Mononuclear cell (primary cell): ENCODE measurements at regions not wholly inside any gene's neighbourhood (a gene's known extent, or its start where the extent isn't known, plus 50 kb on each side); places are given as distances from the start of the nearest gene placed in this dataset.
"Not testable (repeated sequence)": the region's sequence is repeated elsewhere in the genome, so short reads cannot be mapped to it uniquely, and the experiment has no call there.

ENCODE experiments used
- H3K27me3 ChIP-seq: 2 replicates; pipeline ENCODE4 v1.6.0; 2011; ENCODE audit warnings: low read length, control low read depth; ENCODE audit not compliant: insufficient read depth
- H3K4me1 ChIP-seq: 2 replicates; pipeline ENCODE4 v1.5.1; 2011; ENCODE audit warnings: mild to moderate bottlenecking, low read length, control low read depth; ENCODE audit not compliant: insufficient read depth
- H3K4me3 ChIP-seq: 2 replicates; pipeline ENCODE4 v1.5.1; 2011; ENCODE audit warnings: mild to moderate bottlenecking, low read length, moderate library complexity
- H3K9me3 ChIP-seq: 2 replicates; pipeline ENCODE4 v1.5.1; 2011; ENCODE audit warnings: low read depth, mild to moderate bottlenecking, control low read depth, low read length

DNA sequence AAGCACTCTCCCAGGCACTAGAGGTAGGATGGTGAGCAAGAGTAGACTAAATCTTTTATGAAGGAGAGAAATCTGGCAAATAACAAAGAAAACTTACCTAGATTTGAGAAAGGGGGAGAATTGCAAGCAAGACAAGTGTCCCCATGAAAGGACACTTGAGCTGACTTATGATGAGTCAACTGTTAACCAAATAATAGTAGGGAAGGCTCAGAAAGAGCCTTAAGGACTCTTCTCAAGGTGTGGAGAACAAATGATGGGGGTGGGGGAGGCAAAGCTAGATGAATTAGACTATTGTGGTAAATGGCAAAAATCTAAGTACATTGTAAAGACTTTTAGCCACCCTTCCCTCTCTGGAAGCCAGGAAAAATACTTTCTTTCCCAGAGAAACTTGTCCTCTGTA is 77.6 kb upstream of the RASA1 start:
- H3K27me3 ChIP-seq = no peaks in the 10 kb centered on the region
- H3K4me3 ChIP-seq = no peak overlapping the region
- no peaks in the 10 kb centered on the region for H3K4me1 ChIP-seq
- no peaks in the 10 kb centered on the region for H3K9me3 ChIP-seq

DNA sequence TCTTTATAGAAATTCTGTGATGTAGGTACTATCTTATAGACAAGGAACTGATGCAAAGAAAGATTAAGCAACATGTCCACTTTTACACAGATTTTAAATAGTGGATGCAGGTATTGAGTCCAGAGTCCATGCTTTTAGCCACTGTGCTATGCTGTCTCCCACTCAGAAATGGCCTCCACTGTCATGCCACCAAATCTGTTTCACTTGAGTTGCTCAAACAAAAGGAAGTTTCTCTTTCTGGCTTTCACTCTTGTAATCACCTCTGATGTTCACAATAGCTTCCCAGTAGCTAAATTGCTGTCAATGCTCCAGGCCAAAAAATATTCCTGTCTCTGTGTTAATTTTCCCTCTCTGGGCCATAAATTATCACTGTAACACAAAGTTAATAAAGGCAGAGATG is 77.0 kb upstream of the RASA1 start:
- Histone ChIP-seq H3K4me1 (no peaks in the 10 kb centered on the region), H3K9me3 (no peaks in the 10 kb centered on the region), H3K27me3 (no peaks in the 10 kb centered on the region), H3K4me3 (no peak overlapping the region)

DNA sequence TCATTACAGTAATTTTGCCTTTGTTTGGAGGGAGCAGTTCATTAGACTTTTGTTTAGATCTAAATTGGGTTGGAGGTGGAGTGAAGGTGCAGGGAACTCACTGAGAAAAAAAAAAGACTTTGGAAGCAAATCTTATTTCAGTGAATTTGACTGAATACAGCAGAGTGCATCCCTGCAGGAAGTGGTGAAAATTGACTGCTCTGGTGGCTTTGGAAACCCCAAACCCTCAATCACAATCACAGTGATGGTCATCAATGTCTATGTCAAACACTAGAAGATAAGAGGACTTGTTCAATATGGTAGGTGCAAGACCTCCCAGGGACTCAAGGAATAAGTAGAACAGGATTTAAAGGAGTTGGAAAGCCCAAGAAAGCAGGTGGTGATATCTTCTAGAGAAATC is 76.0 kb upstream of the RASA1 start:
- H3K9me3 ChIP-seq = no peaks in the 10 kb centered on the region
- no peaks in the 10 kb centered on the region for H3K4me1 ChIP-seq
- no peaks in the 10 kb centered on the region for H3K27me3 ChIP-seq
- no peak overlapping the region for H3K4me3 ChIP-seq

DNA sequence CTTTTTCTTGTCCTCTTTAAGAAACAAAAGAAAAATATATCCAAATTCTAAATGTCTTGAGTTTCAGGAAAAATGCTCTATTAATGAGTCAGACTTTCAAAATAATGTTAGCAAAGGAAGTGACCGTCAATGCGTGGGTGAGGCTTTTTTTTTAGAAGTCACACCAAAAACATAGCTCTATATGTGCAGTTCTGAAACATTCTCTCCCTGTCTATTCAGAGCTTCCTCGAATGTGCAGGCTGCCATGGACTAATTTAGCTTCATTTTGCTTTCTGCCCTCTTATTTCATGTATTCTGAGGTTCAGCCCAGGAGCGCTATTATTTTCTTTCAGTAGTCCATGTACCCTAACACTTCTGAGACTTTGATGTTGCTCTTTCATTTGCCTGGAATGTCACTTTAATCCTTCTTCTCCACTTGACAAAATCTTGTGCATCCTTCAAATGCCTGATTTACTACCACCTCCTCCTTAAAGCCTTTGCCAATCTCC is 72.5 kb upstream of the RASA1 start:
- H3K9me3 ChIP-seq = no peaks in the 10 kb centered on the region
- H3K27me3 ChIP-seq = no peaks in the 10 kb centered on the region
- no peaks in the 10 kb centered on the region for H3K4me1 ChIP-seq
- no peak overlapping the region for H3K4me3 ChIP-seq

DNA sequence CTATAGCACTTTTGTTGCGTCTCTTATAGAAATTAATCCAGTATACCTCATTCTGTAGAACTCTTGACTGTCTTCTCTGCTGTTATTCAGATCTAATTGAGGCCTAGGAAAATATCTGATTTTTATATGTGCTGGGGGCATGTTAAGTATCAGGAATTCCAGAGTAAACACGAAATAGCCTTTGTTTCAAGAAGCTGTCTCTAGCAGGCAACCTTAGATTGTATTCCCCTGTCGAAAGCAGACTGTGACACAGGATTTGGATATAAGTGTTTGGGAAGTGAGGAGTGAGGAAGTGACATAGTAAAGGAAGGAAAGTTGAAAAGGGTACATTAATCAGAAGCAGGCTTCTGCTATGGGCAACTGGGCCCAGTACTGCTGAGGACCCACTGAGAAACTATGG is 72.1 kb upstream of the RASA1 start:
- Histone ChIP-seq H3K27me3 (no peaks in the 10 kb centered on the region), H3K9me3 (no peaks in the 10 kb centered on the region), H3K4me1 (no peaks in the 10 kb centered on the region), H3K4me3 (no peak overlapping the region)

DNA sequence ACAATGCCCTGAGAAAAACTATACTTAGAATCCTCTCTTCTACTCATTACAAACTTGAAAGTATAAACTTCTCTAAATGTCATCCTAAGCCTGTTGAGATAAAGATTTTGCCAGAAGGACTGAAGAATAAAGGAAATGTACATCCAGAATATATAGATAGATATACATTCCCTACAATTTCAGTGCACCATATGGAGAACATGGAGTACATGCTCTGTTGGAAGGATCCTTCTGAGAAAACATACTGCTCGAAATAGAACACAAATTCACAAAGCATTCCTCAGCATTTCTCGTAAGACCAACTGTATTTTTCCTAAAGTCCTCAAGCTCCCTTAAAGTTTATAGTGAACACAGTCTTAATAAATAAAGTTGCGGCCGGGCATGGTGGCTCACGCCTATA is 69.7 kb upstream of the RASA1 start:
- Histone ChIP-seq H3K4me1 (no peaks in the 10 kb centered on the region), H3K9me3 (no peaks in the 10 kb centered on the region), H3K4me3 (no peak overlapping the region), H3K27me3 (no peaks in the 10 kb centered on the region)

DNA sequence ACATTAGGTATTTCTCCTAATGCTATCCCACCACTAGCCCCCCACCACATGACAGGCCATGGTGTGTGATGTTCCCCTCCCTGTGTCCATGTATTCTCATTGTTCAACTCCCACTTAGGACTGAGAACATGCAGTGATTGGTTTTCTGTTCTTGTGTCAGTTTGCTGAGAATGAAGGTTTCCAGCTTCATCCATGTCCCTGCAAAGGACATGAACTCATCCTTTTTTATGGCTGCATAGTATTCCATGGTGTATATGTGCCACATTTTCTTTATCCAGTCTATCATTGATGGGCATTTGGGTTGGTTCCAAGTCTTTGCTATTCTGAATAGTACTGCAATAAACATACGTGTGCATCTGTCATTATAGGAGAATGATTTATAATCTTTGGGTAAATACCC is 68.4 kb upstream of the RASA1 start:
- not testable (repeated sequence) for H3K27me3 ChIP-seq, H3K9me3 ChIP-seq, H3K4me3 ChIP-seq, H3K4me1 ChIP-seq

DNA sequence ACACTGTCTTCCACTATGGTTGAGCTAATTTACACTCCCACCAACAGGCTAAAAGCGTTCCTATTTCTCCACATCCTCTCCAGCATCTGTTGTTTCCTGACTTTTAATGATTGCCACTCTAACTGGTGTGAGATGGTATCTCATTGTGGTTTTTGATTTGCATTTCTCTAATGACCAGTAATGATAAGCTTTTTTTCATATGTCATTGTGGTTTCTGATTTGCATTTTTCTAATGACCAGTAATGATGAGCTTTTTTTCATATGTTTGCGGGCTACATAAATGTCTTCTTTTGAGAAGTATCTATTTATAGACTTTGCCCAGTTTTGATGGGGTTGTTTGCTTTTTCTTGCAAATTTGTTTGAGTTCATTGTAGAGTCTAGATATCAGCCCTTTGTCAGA is 68.0 kb upstream of the RASA1 start:
- H3K4me1 ChIP-seq, H3K9me3 ChIP-seq, H3K4me3 ChIP-seq, H3K27me3 ChIP-seq: not testable (repeated sequence)

DNA sequence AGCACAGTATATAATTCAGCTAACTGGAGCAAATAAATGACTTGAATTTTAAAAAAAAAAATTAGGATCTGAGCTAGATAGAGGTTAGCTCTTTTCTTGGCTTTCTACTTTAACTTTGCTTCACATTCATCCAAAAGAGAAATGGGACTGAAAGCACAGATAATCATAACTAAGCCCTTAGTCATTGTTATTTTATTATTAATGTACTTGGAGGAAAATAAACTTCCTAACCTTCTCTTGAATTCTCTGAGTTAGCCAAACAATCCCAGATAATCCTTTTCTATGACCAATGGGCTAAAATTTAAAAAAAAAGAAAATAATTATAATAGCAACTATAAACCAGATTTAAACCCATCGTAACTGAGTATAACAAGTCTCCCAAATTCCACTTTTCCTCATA is 57.6 kb upstream of the RASA1 start:
- Histone ChIP-seq H3K9me3 (no peaks in the 10 kb centered on the region), H3K4me1 (no peaks in the 10 kb centered on the region), H3K27me3 (no peaks in the 10 kb centered on the region), H3K4me3 (no peak overlapping the region)

DNA sequence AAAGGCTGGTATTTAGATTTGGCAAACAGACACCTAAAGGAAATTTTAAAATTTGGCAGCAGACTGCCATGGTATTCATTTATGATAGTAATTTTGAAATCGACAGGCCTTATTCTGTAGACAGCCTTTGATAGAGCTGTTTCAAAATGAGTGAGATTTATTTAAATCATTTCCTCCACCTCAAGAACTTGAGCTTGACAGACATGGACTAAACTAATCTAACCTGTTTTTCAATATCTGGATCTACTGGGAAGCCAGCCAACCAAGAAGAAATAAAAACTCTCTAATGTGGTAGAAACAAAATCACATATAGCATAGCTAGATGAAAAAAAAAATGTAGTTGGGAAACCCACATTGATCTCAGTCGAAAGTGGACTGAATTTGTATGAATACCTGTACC is 56.9 kb upstream of the RASA1 start:
- Histone ChIP-seq H3K27me3 (no peaks in the 10 kb centered on the region), H3K9me3 (no peaks in the 10 kb centered on the region), H3K4me1 (no peaks in the 10 kb centered on the region), H3K4me3 (no peak overlapping the region)

DNA sequence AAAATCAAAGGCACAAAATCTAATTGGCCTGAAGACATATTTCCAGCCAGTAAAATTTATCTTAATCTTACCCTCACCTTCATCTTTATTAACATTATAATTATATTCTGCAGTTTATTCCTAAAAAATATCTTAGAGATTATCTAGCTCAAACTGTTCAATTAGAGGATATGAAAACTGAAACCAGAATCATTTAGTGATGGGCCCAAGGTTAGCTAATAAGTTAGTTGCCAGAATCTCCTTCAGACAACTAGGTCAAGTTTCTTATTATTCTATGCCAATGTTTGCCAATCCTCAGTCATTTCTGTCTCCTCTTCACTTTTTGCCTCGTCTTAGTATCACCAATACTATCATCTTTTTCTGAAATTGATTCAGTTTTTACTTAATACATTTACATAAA is 56.0 kb upstream of the RASA1 start:
- H3K27me3 ChIP-seq = no peaks in the 10 kb centered on the region
- H3K9me3 ChIP-seq = no peaks in the 10 kb centered on the region
- no peak overlapping the region for H3K4me3 ChIP-seq
- no peaks in the 10 kb centered on the region for H3K4me1 ChIP-seq

DNA sequence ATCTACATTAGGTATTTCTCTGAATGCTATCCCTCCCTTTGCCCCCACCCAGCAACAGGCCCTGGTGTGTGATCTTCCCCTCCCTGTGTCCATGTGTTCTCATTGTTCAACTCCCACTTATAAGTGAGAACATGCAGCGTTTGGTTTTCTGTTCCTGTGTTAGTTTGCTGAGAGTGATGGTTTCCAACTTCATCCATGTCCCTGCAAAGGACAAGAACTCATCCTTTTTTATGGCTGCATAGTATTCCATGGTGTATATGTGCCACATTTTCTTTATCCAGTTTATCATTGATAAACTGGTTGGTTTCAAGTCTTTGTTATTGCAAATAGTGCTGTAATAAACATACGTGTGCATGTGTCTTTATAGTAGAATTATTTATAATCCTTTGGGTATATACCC is 55.5 kb upstream of the RASA1 start:
- H3K4me1 ChIP-seq, H3K4me3 ChIP-seq, H3K9me3 ChIP-seq, H3K27me3 ChIP-seq: not testable (repeated sequence)

DNA sequence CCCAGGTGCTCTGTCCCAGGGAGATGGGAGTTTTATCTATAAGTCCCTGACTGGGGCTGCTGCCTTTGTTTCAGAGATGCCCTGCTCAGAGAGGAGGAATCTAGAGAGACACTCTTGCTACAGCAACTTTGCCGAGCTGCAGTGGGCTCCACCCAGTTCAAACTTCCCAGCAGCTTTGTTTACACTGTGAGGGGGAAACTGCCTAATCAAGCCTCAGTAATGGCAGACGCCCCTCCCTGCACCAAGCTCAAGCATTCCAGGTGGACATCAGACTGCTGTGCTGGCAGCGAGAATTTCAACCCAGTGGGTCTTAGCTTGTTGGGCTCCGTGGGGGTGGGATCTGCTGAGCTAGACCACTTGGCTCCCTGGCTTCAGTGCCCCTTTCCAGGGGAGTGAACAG is 50.2 kb upstream of the RASA1 start:
- not testable (repeated sequence) for H3K4me1 ChIP-seq, H3K9me3 ChIP-seq, H3K4me3 ChIP-seq, H3K27me3 ChIP-seq
